Central memory CD8-positive, alpha-beta T cell (primary cell): ENCODE measurements at regions not wholly inside any gene's neighbourhood (a gene's known extent, or its start where the extent isn't known, plus 50 kb on each side); places are given as distances from the start of the nearest gene placed in this dataset.

Experiments used
- ATAC-seq: fragments of 150-1000 bp; cut with Tn5 transposase; replicated peaks from 2 replicates; pipeline ENCODE4 v1.10.0; 2022; ENCODE audit warnings: mild to moderate bottlenecking, moderate FRiP score, moderate number of reproducible peaks; ENCODE audit not compliant: poor library complexity, severe bottlenecking; ENCODE audit errors: extremely low read depth
- DNase-seq, 2 donors: peaks; one replicate each; pipeline ENCODE4 v3.0.0; 2021; ENCODE audit warnings: low spot score in 2 of 2
- H3K27ac Mint-ChIP-seq: one replicate; pipeline ENCODE4 v1.8.0; 2022; ENCODE audit warnings: low read depth, mild to moderate bottlenecking, moderate library complexity, mixed read lengths
- H3K27me3 Mint-ChIP-seq: one replicate; pipeline ENCODE4 v1.8.0; 2022; ENCODE audit warnings: mixed read lengths
- H3K36me3 Mint-ChIP-seq: one replicate; pipeline ENCODE4 v1.8.0; 2022; ENCODE audit warnings: mild to moderate bottlenecking, moderate library complexity, mixed read lengths; ENCODE audit not compliant: insufficient read depth
- H3K4me1 Mint-ChIP-seq: one replicate; pipeline ENCODE4 v1.8.0; 2022; ENCODE audit warnings: mixed read lengths
- H3K4me3 Mint-ChIP-seq: one replicate; pipeline ENCODE4 v1.8.0; 2022; ENCODE audit warnings: mild to moderate bottlenecking, moderate library complexity, mixed read lengths
- H3K9me3 Mint-ChIP-seq: one replicate; pipeline ENCODE4 v1.8.0; 2022; ENCODE audit warnings: mixed read lengths

DNA sequence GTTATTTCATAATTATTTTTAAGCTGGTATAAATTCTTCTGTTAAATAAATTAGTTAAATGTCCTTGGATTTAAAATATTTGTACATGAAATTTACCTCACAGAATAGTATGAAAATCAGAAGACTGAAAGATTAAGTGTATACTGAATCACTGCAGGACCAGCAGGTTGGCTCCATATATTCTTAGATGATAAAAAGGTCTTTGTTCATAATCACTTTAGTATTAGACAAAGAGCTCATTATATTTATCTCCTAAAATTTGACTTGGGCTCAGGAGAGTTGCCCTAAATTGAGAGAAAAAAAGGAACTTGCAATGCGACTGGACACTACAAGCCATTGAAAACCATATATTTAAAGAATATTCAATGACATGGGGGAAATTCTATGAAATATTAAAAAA is 766.4 kb upstream of the CITED2 start:
- no peak overlapping the region for H3K27ac Mint-ChIP-seq
- no peaks in the 10 kb centered on the region for H3K9me3 Mint-ChIP-seq
- H3K4me1 Mint-ChIP-seq = no peaks in the 10 kb centered on the region
- H3K27me3 Mint-ChIP-seq = no peaks in the 10 kb centered on the region
- H3K4me3 Mint-ChIP-seq = no peak overlapping the region
- no peak for ATAC-seq
- H3K36me3 Mint-ChIP-seq = no peaks in the 10 kb centered on the region
- DNase-seq = no peak

DNA sequence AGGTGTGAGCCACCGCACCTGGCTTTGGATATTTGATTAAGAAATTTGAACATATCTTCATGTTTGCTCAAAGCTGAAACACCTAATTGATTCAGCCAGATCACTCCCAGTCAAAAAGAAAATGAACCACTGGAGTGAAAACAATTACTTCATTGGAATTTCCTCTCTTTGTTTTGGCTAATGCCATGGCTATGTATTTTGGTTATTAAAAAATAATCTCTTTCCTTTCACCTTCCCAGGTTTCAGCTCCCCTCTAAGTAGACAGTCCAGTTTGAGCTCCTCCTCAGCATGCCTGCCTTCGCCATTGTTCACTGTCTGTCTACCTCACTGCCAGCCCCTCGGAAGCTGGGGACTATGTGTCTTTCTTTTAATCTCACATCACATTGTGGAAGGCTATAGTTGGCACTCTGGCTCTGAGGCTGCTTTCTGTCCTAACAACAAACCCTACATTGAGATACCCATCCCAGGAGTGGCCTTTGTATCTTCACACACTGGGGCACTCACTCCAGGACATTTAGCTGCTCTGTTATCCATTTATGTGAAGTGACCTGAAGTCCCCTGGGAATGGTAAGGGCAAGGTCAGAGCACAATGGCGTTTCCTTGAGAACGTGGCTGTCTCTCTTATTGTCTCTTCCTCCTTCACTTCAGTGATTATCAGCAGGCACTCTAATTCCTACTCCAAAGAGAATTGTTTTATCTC is 764.0 kb upstream of the CITED2 start:
- H3K4me1 Mint-ChIP-seq = no peaks in the 10 kb centered on the region
- H3K9me3 Mint-ChIP-seq = no peaks in the 10 kb centered on the region
- ATAC-seq (no peak), DNase-seq (no peak)
- no peaks in the 10 kb centered on the region for H3K36me3 Mint-ChIP-seq
- H3K27ac Mint-ChIP-seq = no peak overlapping the region
- H3K27me3 Mint-ChIP-seq = no peaks in the 10 kb centered on the region
- no peak overlapping the region for H3K4me3 Mint-ChIP-seq

DNA sequence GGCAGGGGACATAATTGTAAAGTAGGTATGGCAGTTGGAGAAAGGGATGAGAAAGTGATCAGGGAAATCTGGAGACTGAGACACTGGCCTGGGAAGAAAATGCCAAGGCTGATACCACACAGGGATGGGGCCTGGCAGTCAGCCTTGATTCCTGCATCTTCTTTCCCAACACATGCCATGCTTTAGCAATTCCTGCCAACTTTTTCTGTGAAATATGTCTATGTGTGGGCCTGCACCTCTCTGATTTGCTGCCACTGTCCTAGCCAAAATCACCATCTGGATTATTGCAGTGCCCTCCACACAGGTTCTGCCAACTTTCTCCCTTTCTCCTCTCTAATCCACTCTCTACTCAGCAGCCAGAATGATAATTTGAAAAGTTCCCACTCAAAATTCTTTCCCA is 759.8 kb upstream of the CITED2 start:
- Mint-ChIP-seq H3K4me1 (no peaks in the 10 kb centered on the region), H3K27me3 (no peaks in the 10 kb centered on the region), H3K4me3 (no peak overlapping the region), H3K27ac (no peak overlapping the region), H3K36me3 (no peaks in the 10 kb centered on the region), H3K9me3 (peaks cover 15% of the 10 kb centered on the region)
- ATAC-seq (no peak), DNase-seq (no peak)

DNA sequence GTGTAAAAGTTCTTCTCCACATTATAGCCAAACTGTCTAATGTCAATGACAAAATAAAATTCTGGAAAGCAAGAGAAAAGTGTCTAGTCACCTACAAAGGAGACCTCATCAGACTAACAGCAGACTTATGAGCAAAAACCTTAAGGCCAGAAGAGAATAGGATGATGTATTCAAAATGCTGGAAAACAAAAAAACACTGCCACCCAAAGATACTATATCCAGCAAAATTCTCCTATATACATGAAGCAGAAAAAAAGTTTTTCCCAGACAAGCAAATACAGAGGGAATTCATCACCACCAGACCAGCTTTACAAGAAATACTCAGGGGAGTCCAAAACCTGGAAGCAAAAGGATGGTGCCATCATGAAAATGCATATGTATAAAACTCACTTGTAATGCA is 755.6 kb upstream of the CITED2 start:
- H3K9me3 Mint-ChIP-seq = peaks cover 20% of the 10 kb centered on the region
- no peaks in the 10 kb centered on the region for H3K4me1 Mint-ChIP-seq
- no peak for ATAC-seq
- no peak overlapping the region for H3K4me3 Mint-ChIP-seq
- no peaks in the 10 kb centered on the region for H3K27me3 Mint-ChIP-seq
- peaks cover 1% of the 10 kb centered on the region for H3K36me3 Mint-ChIP-seq
- DNase-seq = no peak
- no peak overlapping the region for H3K27ac Mint-ChIP-seq

DNA sequence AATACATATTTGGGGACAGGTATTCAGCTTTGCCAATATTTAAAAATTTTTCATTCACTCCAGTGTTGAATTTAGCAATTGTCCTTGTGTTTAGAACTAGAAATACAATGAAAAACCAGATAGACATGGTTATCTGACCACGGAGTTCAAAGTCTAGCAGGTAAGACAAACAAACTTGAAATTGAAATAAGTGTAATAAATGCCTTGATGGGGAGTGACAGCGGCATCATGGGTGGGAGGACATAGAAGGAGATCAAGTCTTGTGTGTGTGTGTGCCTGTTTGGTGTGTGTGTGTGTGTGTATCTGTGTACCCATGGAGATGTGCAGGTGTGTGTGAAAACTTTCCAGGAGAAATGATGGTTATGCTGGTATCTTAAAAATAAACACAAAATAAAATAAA is 750.0 kb upstream of the CITED2 start:
- DNase-seq (no peak), ATAC-seq (no peak)
- Mint-ChIP-seq H3K4me1 (no peaks in the 10 kb centered on the region), H3K9me3 (peaks cover 6% of the 10 kb centered on the region), H3K27ac (no peak overlapping the region), H3K4me3 (no peak overlapping the region), H3K27me3 (no peaks in the 10 kb centered on the region), H3K36me3 (peaks cover 2% of the 10 kb centered on the region)

DNA sequence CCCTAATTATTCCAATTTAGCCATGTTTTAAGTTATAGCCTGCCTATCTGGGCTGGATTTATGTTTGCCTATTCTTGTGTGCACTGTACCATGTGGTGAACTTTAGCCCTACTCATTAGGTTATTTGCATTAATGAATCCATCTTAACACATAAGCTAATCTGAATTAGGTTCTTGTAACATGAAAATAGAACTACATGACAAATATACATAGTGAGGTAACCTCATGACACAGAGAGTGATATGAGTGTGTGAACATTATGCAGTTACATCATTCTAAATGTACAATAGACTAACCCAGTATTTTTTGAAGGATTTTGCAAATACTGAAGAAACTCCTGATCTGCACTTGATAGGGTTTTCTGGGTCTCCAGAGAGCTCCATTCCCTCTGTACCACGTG is 733.7 kb upstream of the CITED2 start:
- DNase-seq (no peak), ATAC-seq (no peak)
- no peak overlapping the region for H3K4me3 Mint-ChIP-seq
- H3K9me3 Mint-ChIP-seq = no peaks in the 10 kb centered on the region
- H3K27me3 Mint-ChIP-seq = peaks cover 30% of the 10 kb centered on the region
- no peaks in the 10 kb centered on the region for H3K4me1 Mint-ChIP-seq
- no peaks in the 10 kb centered on the region for H3K36me3 Mint-ChIP-seq
- no peak overlapping the region for H3K27ac Mint-ChIP-seq

DNA sequence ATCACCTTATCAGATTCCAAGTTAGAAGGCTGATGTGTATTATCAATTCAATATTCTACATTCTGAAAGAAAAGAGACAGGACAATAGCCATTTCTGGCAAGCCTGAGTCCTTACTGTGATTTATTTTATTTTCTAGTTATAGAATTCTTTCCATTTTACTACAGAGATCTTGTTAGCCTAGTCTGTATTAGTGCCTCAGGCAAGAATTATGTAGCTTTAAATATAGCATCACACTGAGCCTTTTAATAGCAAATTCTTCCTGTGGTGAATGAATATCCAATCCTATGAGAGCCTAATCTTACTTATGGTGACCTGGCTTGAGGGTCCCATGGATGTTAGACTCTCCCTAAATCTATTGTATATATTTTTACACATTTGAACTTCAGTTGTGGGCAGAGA is 732.8 kb upstream of the CITED2 start:
- no peak for DNase-seq
- no peak for ATAC-seq
- H3K27me3 Mint-ChIP-seq = peaks cover 21% of the 10 kb centered on the region
- H3K27ac Mint-ChIP-seq = no peak overlapping the region
- no peaks in the 10 kb centered on the region for H3K9me3 Mint-ChIP-seq
- H3K4me3 Mint-ChIP-seq = no peak overlapping the region
- H3K4me1 Mint-ChIP-seq = no peaks in the 10 kb centered on the region
- H3K36me3 Mint-ChIP-seq = no peaks in the 10 kb centered on the region

DNA sequence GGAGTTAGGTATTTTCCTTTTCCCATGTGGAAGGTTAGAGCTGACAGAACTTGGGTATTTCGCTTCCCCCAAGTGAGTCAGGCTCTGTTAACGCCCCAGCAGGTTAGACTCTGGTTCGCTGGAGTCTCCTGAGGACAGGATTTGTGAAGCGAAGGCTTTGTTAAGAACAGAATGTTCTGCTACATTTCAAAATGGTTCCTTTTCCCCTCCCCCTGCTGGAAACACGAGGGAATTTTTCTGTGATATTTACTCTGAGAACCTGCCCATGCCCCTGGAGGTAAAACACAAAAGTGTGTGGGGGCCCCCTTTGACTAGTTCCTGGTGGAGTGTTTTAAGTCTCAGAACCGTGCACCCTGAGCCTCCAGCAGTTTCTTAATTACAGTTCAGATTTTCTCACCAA is 731.4 kb upstream of the CITED2 start:
- peaks cover 12% of the 10 kb centered on the region for H3K27me3 Mint-ChIP-seq
- H3K4me1 Mint-ChIP-seq = peaks cover 6% of the 10 kb centered on the region
- ATAC-seq (no peak), DNase-seq (no peak)
- H3K9me3 Mint-ChIP-seq = no peaks in the 10 kb centered on the region
- no peaks in the 10 kb centered on the region for H3K36me3 Mint-ChIP-seq
- H3K27ac Mint-ChIP-seq = no peak overlapping the region
- no peak overlapping the region for H3K4me3 Mint-ChIP-seq

DNA sequence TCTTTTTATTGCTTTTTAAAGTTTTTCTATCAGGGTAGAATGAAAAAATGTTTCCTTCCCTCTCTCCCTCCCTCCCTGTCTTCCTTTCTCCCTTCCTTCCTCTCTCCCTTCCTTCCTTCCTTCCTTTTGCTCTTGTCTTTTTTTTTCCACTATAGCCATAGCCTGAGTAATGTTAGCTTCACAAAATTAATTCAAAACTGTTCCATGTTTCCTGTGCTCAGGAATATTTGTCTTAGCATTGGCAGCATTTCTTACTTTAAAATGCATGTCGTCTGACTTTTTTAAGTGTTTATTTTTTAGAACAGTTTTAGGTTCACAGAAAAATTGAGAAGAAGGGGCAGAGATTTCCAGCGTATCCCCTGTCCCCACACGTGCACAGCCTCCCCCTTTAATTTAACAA is 730.8 kb upstream of the CITED2 start:
- ATAC-seq = no peak
- Mint-ChIP-seq H3K4me1 (peaks cover 6% of the 10 kb centered on the region), H3K36me3 (no peaks in the 10 kb centered on the region), H3K27ac (no peak overlapping the region), H3K9me3 (no peaks in the 10 kb centered on the region), H3K27me3 (peaks cover 6% of the 10 kb centered on the region), H3K4me3 (no peak overlapping the region)
- DNase-seq = no peak

DNA sequence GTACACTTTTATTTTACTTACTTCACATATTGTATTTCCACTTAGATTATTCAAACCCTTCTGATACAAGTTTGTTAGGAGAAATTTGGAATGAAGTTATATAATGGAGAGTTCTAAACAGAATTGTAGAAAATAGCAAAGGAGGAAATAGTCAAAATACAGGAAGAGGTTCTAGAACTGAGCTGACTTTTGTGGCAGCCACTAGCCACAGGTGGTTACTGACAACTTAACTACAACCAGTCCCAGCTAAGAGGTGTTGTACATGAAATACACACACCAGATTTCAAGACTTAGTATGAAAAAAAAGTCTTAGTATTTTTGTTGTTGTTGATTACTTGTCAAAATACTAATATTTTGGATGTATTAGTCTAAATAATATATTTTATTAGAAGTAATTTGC is 727.4 kb upstream of the CITED2 start:
- ATAC-seq (no peak), DNase-seq (no peak)
- Mint-ChIP-seq H3K9me3 (no peaks in the 10 kb centered on the region), H3K27me3 (no peaks in the 10 kb centered on the region), H3K36me3 (no peaks in the 10 kb centered on the region), H3K27ac (peak overlapping the region; percentile 12), H3K4me1 (peaks cover 6% of the 10 kb centered on the region), H3K4me3 (no peak overlapping the region)

DNA sequence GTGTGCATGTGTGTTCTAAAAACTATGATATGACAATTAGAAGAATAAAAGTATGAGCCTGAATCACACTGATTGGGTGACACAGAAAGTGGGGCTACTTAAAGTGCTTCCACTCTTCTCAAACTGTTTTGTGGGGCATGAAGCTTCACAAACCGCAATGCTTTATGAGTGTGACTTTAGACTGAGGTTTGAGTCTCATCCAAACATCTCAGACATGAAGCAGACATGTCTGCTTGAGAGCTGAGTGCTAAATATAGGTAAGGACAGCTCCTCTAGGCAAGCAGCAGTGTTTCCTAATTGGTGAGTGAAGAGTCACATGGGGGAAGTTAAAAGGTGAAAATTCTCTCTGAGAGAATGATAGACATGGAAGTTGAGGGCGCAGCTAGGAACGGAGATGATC is 726.9 kb upstream of the CITED2 start:
- Mint-ChIP-seq H3K36me3 (no peaks in the 10 kb centered on the region), H3K27ac (peak overlapping the region; percentile 12), H3K4me1 (peaks cover 6% of the 10 kb centered on the region), H3K9me3 (no peaks in the 10 kb centered on the region), H3K4me3 (no peak overlapping the region), H3K27me3 (no peaks in the 10 kb centered on the region)
- DNase-seq (no peak), ATAC-seq (peak; percentile 75)

DNA sequence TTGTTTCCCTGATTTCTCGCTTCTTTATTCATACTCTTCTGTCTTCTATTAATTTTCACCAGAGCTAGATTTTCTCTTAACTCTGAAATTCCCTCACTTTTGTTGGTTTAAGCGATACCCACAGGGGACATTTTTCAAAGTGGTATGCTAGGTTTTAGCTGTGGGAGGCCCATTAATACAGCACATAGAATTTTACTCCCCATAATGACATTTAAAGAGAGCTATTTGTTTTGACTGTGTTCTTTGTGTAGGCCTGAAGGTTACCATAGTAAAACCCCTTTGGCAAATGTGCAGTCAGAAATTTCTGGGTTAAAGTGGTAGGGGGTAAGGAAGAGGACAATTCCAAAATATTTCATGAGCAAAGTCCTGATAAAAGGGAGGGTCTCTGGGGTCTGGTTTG is 721.1 kb upstream of the CITED2 start:
- no peaks in the 10 kb centered on the region for H3K36me3 Mint-ChIP-seq
- no peaks in the 10 kb centered on the region for H3K9me3 Mint-ChIP-seq
- no peaks in the 10 kb centered on the region for H3K4me1 Mint-ChIP-seq
- no peak overlapping the region for H3K4me3 Mint-ChIP-seq
- DNase-seq = no peak
- no peak for ATAC-seq
- H3K27me3 Mint-ChIP-seq = no peaks in the 10 kb centered on the region
- H3K27ac Mint-ChIP-seq = no peak overlapping the region

DNA sequence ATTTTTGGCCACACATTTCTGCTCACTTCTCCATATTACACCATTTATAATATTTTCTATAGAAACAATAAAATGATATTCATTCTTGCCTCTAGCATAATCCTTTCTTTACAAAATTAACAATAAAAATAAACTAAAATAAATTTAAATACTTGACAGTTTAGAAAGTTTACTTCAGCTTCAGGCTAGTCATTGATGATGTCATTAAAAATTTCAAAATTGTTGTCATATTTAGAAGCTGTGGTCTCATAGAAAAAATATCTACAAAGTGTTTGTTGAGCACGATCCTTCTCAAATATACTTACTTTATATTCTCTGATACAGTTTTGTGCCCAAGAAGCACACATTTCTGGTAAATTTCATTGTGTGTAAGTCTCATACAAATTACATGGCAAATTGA is 717.4 kb upstream of the CITED2 start:
- Mint-ChIP-seq H3K27me3 (no peaks in the 10 kb centered on the region), H3K9me3 (no peaks in the 10 kb centered on the region), H3K36me3 (no peaks in the 10 kb centered on the region), H3K4me1 (no peaks in the 10 kb centered on the region), H3K4me3 (no peak overlapping the region), H3K27ac (no peak overlapping the region)
- DNase-seq = no peak
- ATAC-seq = no peak

DNA sequence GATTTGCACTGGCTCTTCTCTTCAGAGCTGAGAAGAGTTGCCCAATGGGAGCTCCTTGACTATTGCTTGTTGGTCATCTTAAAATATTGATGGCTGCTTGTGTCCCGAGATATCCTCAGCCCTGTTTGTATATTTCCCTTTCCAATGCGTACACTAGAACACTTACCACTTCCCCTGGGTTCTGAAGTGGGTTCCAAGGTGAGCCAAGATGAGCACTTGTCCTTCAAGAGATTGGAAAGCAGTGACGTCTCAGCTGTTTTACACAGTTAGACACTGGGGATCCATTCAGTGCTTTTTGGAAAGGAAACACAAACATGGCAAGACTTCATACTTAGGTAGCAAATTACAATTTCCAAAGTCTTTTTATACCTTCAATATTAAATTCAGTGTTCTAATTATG is 716.4 kb upstream of the CITED2 start:
- ATAC-seq = no peak
- H3K4me3 Mint-ChIP-seq = no peak overlapping the region
- H3K27ac Mint-ChIP-seq = no peak overlapping the region
- H3K9me3 Mint-ChIP-seq = no peaks in the 10 kb centered on the region
- DNase-seq = no peak
- H3K4me1 Mint-ChIP-seq = no peaks in the 10 kb centered on the region
- no peaks in the 10 kb centered on the region for H3K36me3 Mint-ChIP-seq
- H3K27me3 Mint-ChIP-seq = no peaks in the 10 kb centered on the region
